ENCODE measurements at regions not wholly inside any gene's neighbourhood (a gene's known extent, or its start where the extent isn't known, plus 50 kb on each side); places are given as distances from the start of the nearest gene placed in this dataset.

- no peak for TF ChIP-seq EZH2phosphoT487 (IDR thresholded peaks at IDR 0.05; ENCODE audit: low read length)
- TF ChIP-seq CTCF (IDR thresholded peaks at IDR 0.05; ENCODE audit: low read length): no peak
- no peak for TF ChIP-seq EZH2 (optimal IDR thresholded peaks at IDR 0.05; ENCODE audit: low read depth, low read length)
- Histone ChIP-seq H3K9ac (ENCODE audit: low read length) (no peak overlapping the region), H3K9me2 (replicated peaks; ENCODE audit: insufficient read depth, low read length) (no peaks in the 10 kb centered on the region), H4K20me1 (ENCODE audit: insufficient read depth, low read length) (no peaks in the 10 kb centered on the region), H3K4me2 (ENCODE audit: low read depth, low read length) (no peak overlapping the region), H3K79me2 (ENCODE audit: low read length) (no peaks in the 10 kb centered on the region), H2AFZ (ENCODE audit: low read length) (no peak overlapping the region), H3K27ac (ENCODE audit: low read length) (no peak overlapping the region), H3K27me3 (replicated peaks; ENCODE audit: insufficient read depth, low read length) (no peaks in the 10 kb centered on the region), H3K4me3 (ENCODE audit: low read length) (no peak overlapping the region), H3K36me3 (replicated peaks; ENCODE audit: insufficient read depth, low read length) (no peaks in the 10 kb centered on the region), H3K9me3 (replicated peaks; ENCODE audit: insufficient read depth, low read length) (no peaks in the 10 kb centered on the region), H3F3A (ENCODE audit: insufficient read depth, low read length) (peaks cover 13% of the 10 kb centered on the region), H3K4me1 (ENCODE audit: low read length) (peaks cover 18% of the 10 kb centered on the region)
- no peak for DNase-seq
These were observed 68.4 kb upstream of the BACH2 start for GRCh38 chr6:90365002-90365401.

GRCh38 chr6:90364286-90364685, 67.6 kb upstream of the BACH2 start:
- no peak overlapping the region for H3K4me3 ChIP-seq (ENCODE audit: low read length)
- no peak overlapping the region for H3K9ac ChIP-seq (ENCODE audit: low read length)
- no peaks in the 10 kb centered on the region for H4K20me1 ChIP-seq (ENCODE audit: insufficient read depth, low read length)
- H2AFZ ChIP-seq (ENCODE audit: low read length): no peak overlapping the region
- H3K9me3 ChIP-seq (replicated peaks; ENCODE audit: insufficient read depth, low read length): no peaks in the 10 kb centered on the region
- no peaks in the 10 kb centered on the region for H3K9me2 ChIP-seq (replicated peaks; ENCODE audit: insufficient read depth, low read length)
- H3F3A ChIP-seq (ENCODE audit: insufficient read depth, low read length): peaks cover 6% of the 10 kb centered on the region; the same call in 1 of the 2 replicates
- no peaks in the 10 kb centered on the region for H3K36me3 ChIP-seq (replicated peaks; ENCODE audit: insufficient read depth, low read length)
- no peak overlapping the region for H3K27ac ChIP-seq (ENCODE audit: low read length)
- H3K4me1 ChIP-seq (ENCODE audit: low read length): peaks cover 11% of the 10 kb centered on the region
- H3K79me2 ChIP-seq (ENCODE audit: low read length): no peaks in the 10 kb centered on the region
- TF ChIP-seq EZH2 (optimal IDR thresholded peaks at IDR 0.05; ENCODE audit: low read depth, low read length): no peak
- TF ChIP-seq EZH2phosphoT487 (IDR thresholded peaks at IDR 0.05; ENCODE audit: low read length): no peak
- no peak for TF ChIP-seq CTCF (IDR thresholded peaks at IDR 0.05; ENCODE audit: low read length)
- no peak for DNase-seq
- no peak overlapping the region for H3K4me2 ChIP-seq (ENCODE audit: low read depth, low read length)
- H3K27me3 ChIP-seq (replicated peaks; ENCODE audit: insufficient read depth, low read length): no peaks in the 10 kb centered on the region

- DNase-seq: no peak
- no peaks in the 10 kb centered on the region for H3K4me1 ChIP-seq (ENCODE audit: low read length)
- no peaks in the 10 kb centered on the region for H3K36me3 ChIP-seq (replicated peaks; ENCODE audit: insufficient read depth, low read length)
- H2AFZ ChIP-seq (ENCODE audit: low read length): no peak overlapping the region
- no peaks in the 10 kb centered on the region for H3K9me3 ChIP-seq (replicated peaks; ENCODE audit: insufficient read depth, low read length)
- H3K9me2 ChIP-seq (replicated peaks; ENCODE audit: insufficient read depth, low read length): no peaks in the 10 kb centered on the region
- H3K9ac ChIP-seq (ENCODE audit: low read length): no peak overlapping the region
- no peaks in the 10 kb centered on the region for H3F3A ChIP-seq (ENCODE audit: insufficient read depth, low read length)
- no peaks in the 10 kb centered on the region for H3K27me3 ChIP-seq (replicated peaks; ENCODE audit: insufficient read depth, low read length)
- no peak overlapping the region for H3K4me3 ChIP-seq (ENCODE audit: low read length)
- no peaks in the 10 kb centered on the region for H4K20me1 ChIP-seq (ENCODE audit: insufficient read depth, low read length)
- H3K27ac ChIP-seq (ENCODE audit: low read length): no peak overlapping the region
- TF ChIP-seq EZH2phosphoT487 (IDR thresholded peaks at IDR 0.05; ENCODE audit: low read length) (no peak), CTCF (IDR thresholded peaks at IDR 0.05; ENCODE audit: low read length) (no peak), EZH2 (optimal IDR thresholded peaks at IDR 0.05; ENCODE audit: low read depth, low read length) (no peak)
- H3K4me2 ChIP-seq (ENCODE audit: low read depth, low read length): no peak overlapping the region
- no peaks in the 10 kb centered on the region for H3K79me2 ChIP-seq (ENCODE audit: low read length)
These were observed 65.7 kb upstream of the BACH2 start for GRCh38 chr6:90362318-90362717.

Measured in MM.1S (cell line).